ENCODE measurements at regions not wholly inside any gene's neighbourhood (a gene's known extent, or its start where the extent isn't known, plus 50 kb on each side); places are given as distances from the start of the nearest gene placed in this dataset.

DNA sequence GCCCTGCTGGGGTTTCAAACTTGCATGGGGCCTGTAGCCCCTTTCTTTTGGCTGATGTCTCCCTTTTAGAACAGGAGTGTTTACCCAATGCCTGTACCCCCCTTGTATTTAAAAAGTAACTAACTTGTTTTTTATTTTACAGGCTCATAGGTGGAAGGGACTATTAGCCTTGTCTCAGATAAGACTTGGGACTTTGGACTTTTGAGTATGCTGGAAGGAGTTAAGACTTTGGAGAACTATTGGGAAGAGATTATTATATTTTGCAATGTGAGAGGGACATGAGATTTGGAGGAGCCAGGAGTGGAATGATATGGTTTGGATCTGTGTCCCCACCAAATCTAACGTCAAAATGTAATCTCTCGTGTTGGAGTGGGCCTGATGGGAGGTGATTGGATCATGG is 314.9 kb upstream of the SP8 start:
- FAIRE-seq (no peak), DNase-seq (ENCODE audit: insufficient read length) (no peak)
- TF ChIP-seq POLR2AphosphoS5 (IDR thresholded peaks at IDR 0.05; ENCODE audit: low read depth, low read length), result no peak

DNA sequence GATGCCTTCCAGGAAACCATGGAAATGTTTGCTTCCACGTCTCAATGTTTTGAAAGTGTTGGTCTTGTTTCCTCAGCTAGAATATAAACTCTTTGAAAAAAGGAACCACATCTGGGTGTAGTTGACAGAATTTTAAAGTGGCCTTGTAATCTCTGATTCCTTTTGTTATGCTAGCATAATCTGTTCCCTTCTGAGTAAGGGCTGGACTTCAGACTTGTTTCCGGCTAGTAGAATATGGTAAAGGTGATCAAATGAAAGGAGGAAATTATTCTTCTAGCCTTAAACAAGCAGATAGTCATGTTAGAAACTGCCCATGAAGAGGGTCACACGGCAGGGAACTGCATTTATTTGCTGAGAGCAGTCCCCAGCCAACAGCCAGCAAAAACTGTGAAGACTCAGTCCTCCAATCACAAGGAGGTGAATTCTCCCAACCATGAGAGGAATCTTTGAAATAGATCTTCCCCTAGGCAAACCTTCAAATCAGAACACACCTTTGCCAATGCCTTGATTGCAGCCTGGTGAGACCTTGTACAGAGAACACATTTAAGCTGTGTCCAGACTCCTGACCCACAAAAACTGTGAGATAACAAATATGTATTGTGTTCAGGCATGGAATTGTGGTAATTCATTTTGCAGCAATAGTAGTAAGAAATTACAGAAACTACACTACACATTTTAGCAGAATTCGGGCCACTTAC is 316.9 kb upstream of the SP8 start:
- DNase-seq (ENCODE audit: insufficient read length) (no peak), FAIRE-seq (no peak)
- no peak for TF ChIP-seq POLR2A (IDR thresholded peaks at IDR 0.05; ENCODE audit: low read depth, low read length)
- TF ChIP-seq TAF1 (IDR thresholded peaks at IDR 0.05; ENCODE audit: borderline replicate concordance, low read depth, low read length), result no peak
- no peak for TF ChIP-seq POLR2AphosphoS5 (IDR thresholded peaks at IDR 0.05; ENCODE audit: low read depth, low read length)

GRCh38 chr7:21104124-21104500 is 317.4 kb upstream of the SP8 start:
- TF ChIP-seq TAF1 (IDR thresholded peaks at IDR 0.05; ENCODE audit: borderline replicate concordance, low read depth, low read length) (no peak), POLR2AphosphoS5 (IDR thresholded peaks at IDR 0.05; ENCODE audit: low read depth, low read length) (no peak), POLR2A (IDR thresholded peaks at IDR 0.05; ENCODE audit: low read depth, low read length) (no peak)
- DNase-seq (ENCODE audit: insufficient read length), result no peak
- no peak for FAIRE-seq

DNA sequence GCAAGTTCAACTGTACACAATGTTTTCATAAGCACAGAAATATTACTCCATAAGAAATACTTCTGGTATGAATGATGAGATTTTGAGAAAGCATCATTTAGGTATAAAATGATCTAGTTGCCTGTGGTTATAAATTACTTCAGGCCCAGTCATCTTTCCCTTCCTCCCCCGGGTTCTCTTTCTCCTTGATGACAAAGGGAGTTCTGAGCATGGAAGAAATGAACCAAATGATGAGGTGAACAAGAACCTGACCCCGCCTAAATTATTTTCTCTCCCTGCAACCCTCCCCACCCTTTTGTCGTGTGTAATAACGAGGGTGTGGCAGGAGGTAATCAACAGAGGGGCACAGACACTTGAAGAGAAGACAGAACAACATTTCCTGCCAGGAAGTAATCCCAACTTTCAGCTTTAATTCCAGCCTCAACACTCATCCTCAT is 319.6 kb upstream of the SP8 start:
- TF ChIP-seq TAF1 (IDR thresholded peaks at IDR 0.05; ENCODE audit: borderline replicate concordance, low read depth, low read length), result no peak
- TF ChIP-seq POLR2A (IDR thresholded peaks at IDR 0.05; ENCODE audit: low read depth, low read length), result no peak
- TF ChIP-seq POLR2AphosphoS5 (IDR thresholded peaks at IDR 0.05; ENCODE audit: low read depth, low read length), result no peak
- DNase-seq (ENCODE audit: insufficient read length), result no peak
- no peak for FAIRE-seq

DNA sequence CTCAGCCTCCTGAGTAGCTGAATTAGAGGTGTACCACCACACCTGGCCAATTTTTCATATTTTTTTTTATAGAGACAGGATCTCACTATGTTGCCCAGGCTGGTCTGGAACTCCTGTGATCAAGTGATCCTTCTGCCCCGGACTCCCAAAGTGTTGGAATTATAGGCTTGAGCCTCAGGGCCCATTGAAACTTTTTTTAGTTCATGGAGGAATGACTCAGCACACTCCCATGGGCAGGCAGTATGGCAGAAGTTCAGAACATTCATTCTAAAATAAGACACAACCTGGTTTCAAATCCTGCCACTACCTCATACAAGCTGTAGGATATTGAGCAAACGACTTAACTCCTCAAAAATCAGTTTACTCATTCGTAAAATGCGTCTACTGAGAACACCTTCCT is 320.4 kb upstream of the SP8 start:
- FAIRE-seq (no peak), DNase-seq (ENCODE audit: insufficient read length) (no peak)
- TF ChIP-seq TAF1 (IDR thresholded peaks at IDR 0.05; ENCODE audit: borderline replicate concordance, low read depth, low read length) (no peak), POLR2A (IDR thresholded peaks at IDR 0.05; ENCODE audit: low read depth, low read length) (no peak), POLR2AphosphoS5 (IDR thresholded peaks at IDR 0.05; ENCODE audit: low read depth, low read length) (no peak)

GRCh38 chr7:21108182-21108581 is 319.7 kb upstream of the SP4 start:
- no peak for DNase-seq (ENCODE audit: insufficient read length)
- no peak for TF ChIP-seq TAF1 (IDR thresholded peaks at IDR 0.05; ENCODE audit: borderline replicate concordance, low read depth, low read length)
- TF ChIP-seq POLR2A (IDR thresholded peaks at IDR 0.05; ENCODE audit: low read depth, low read length), result no peak
- no peak for FAIRE-seq

- TF ChIP-seq TAF1 (IDR thresholded peaks at IDR 0.05; ENCODE audit: borderline replicate concordance, low read depth, low read length) (no peak), POLR2A (IDR thresholded peaks at IDR 0.05; ENCODE audit: low read depth, low read length) (no peak), POLR2AphosphoS5 (IDR thresholded peaks at IDR 0.05; ENCODE audit: low read depth, low read length) (no peak)
- FAIRE-seq (no peak), DNase-seq (ENCODE audit: insufficient read length) (no peak)
Observed at GRCh38 chr7:21113609-21114415, 314.1 kb upstream of the SP4 start.

DNA sequence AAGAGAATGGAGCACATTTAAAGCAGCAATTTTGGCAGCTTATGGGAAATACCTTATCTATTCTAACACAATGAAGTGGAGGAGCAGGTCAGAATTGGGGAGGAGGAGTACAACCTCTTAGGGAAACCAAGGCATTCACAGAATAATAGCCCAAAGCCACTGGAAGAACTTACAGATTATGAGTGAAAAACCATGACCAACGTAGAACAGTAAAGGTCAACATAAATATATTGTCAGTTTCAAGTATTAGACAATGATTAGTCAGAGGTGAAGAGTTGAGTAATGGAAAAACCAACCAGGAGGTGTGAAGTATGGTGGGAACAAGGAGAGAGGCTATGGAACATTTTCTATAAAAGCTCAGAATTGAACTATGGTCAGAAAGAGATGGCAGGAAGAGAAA is 304.3 kb upstream of the SP4 start:
- no peak for DNase-seq (ENCODE audit: insufficient read length)
- TF ChIP-seq POLR2A (IDR thresholded peaks at IDR 0.05; ENCODE audit: low read depth, low read length) (no peak), TAF1 (IDR thresholded peaks at IDR 0.05; ENCODE audit: borderline replicate concordance, low read depth, low read length) (no peak), POLR2AphosphoS5 (IDR thresholded peaks at IDR 0.05; ENCODE audit: low read depth, low read length) (no peak)
- no peak for FAIRE-seq

- no peak for TF ChIP-seq POLR2AphosphoS5 (IDR thresholded peaks at IDR 0.05; ENCODE audit: low read depth, low read length)
- no peak for TF ChIP-seq POLR2A (IDR thresholded peaks at IDR 0.05; ENCODE audit: low read depth, low read length)
- TF ChIP-seq TAF1 (IDR thresholded peaks at IDR 0.05; ENCODE audit: borderline replicate concordance, low read depth, low read length), result no peak
- DNase-seq (ENCODE audit: insufficient read length) (no peak), FAIRE-seq (no peak)
Observed at GRCh38 chr7:21125297-21125696, 302.6 kb upstream of the SP4 start.

GRCh38 chr7:21128062-21128817 is 299.6 kb upstream of the SP4 start:
- TF ChIP-seq POLR2AphosphoS5 (IDR thresholded peaks at IDR 0.05; ENCODE audit: low read depth, low read length) (no peak), TAF1 (IDR thresholded peaks at IDR 0.05; ENCODE audit: borderline replicate concordance, low read depth, low read length) (no peak), POLR2A (IDR thresholded peaks at IDR 0.05; ENCODE audit: low read depth, low read length) (no peak)
- DNase-seq (ENCODE audit: insufficient read length), result no peak
- no peak for FAIRE-seq

DNA sequence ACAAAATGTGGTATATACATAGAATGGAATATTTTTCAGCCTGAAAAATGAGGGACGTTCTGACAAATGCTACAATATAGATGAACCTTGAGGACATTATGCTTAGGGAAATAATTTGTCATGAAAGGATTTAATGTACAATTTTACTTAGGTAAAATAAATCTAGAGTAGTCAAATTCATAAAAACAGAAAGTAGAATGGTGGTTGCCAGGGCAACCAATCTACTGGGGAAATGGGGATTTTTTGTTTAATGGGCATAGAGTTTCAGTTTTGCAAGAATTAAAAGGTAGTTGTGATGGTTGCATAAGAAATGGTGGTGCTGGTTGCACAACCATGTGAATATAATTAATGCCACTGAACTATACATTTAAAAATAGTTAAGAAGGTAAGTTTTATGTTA is 296.0 kb upstream of the SP4 start:
- TF ChIP-seq POLR2AphosphoS5 (IDR thresholded peaks at IDR 0.05; ENCODE audit: low read depth, low read length) (no peak), TAF1 (IDR thresholded peaks at IDR 0.05; ENCODE audit: borderline replicate concordance, low read depth, low read length) (no peak), POLR2A (IDR thresholded peaks at IDR 0.05; ENCODE audit: low read depth, low read length) (no peak)
- no peak for FAIRE-seq
- no peak for DNase-seq (ENCODE audit: insufficient read length)
